ENCODE measurements at regions not wholly inside any gene's neighbourhood (a gene's known extent, or its start where the extent isn't known, plus 50 kb on each side); places are given as distances from the start of the nearest gene placed in this dataset.

GRCh38 chr2:121152861-121153260, 132.1 kb downstream of the TFCP2L1 start:
- no peak for TF ChIP-seq CTCF (IDR thresholded peaks at IDR 0.05)
- TF ChIP-seq HMGXB4 (CRISPR knock-in tag; IDR thresholded peaks at IDR 0.05): no peak
- no peak for TF ChIP-seq CREM (CRISPR knock-in tag; IDR thresholded peaks at IDR 0.05)
- TF ChIP-seq ZSCAN18 (CRISPR knock-in tag; IDR thresholded peaks at IDR 0.05): no peak
- TF ChIP-seq FOXP4 (CRISPR knock-in tag; IDR thresholded peaks at IDR 0.05): no peak
- TF ChIP-seq MXD4 (CRISPR knock-in tag; IDR thresholded peaks at IDR 0.05; ENCODE audit: borderline replicate concordance): no peak
- TF ChIP-seq USF2 (CRISPR knock-in tag; IDR thresholded peaks at IDR 0.05): no peak
- no peak for TF ChIP-seq E2F1 (CRISPR knock-in tag; IDR thresholded peaks at IDR 0.05)
- TF ChIP-seq ERG (CRISPR knock-in tag; IDR thresholded peaks at IDR 0.05): no peak
- no peak for TF ChIP-seq MYBL2 (CRISPR knock-in tag; IDR thresholded peaks at IDR 0.05)
- TF ChIP-seq FOXP1 (CRISPR knock-in tag; IDR thresholded peaks at IDR 0.05; ENCODE audit: borderline replicate concordance): no peak
- TF ChIP-seq CBFB (CRISPR knock-in tag; IDR thresholded peaks at IDR 0.05; ENCODE audit: low read depth): no peak
